ENCODE measurements at regions not wholly inside any gene's neighbourhood (a gene's known extent, or its start where the extent isn't known, plus 50 kb on each side); places are given as distances from the start of the nearest gene placed in this dataset.

- no peak for TF ChIP-seq CTCF (IDR thresholded peaks at IDR 0.05)
- TF ChIP-seq POLR2AphosphoS5 (IDR thresholded peaks at IDR 0.05) = no peak
- TF ChIP-seq POLR2A (IDR thresholded peaks at IDR 0.05) = no peak
- TF ChIP-seq EP300 (IDR thresholded peaks at IDR 0.05; ENCODE audit: low read depth) = no peak
These were observed 218.1 kb downstream of the SNX19 start for GRCh38 chr11:130698174-130698573.

Measured in transverse colon (tissue), 4 donors.